Gastroesophageal sphincter (tissue), 3 donors: ENCODE measurements at regions not wholly inside any gene's neighbourhood (a gene's known extent, or its start where the extent isn't known, plus 50 kb on each side); places are given as distances from the start of the nearest gene placed in this dataset.

Experiments used
- POLR2A ChIP-seq, 2 donors: fragments of 450-650 bp; IDR thresholded peaks; one replicate each; pipeline ENCODE4 v1.6.1; 2017; ENCODE audit warnings: antibody characterized with exemption in 2 of 2, mild to moderate bottlenecking in 2 of 2, moderate library complexity in 1 of 2
- TF ChIP-seq, protein P1 (sequence below), 4 experiments: fragments of 200-600 bp in 2 of 4; fragments of 450-650 bp in 2 of 4; sonication (generic) in 1 of 4; IDR thresholded peaks; one replicate each; pipeline ENCODE4 v1.5.1; 2017 to 2019; ENCODE audit warnings: antibody characterized with exemption in 4 of 4, mild to moderate bottlenecking in 2 of 4, moderate library complexity in 2 of 4

DNA sequence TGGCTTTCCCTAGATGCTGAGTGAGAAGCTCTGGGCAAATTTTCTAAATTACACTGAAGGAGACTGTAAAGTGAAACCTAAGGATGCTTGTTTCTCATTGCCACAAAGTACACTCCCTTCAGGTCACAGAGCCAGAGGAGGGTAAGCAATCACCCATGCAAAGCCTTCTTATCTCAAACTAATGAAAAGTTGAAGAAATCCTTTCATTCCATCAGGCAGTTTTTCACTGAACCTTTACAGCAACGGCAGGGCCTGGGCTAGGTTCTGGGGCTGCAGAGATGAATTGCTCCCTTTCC lies 106.2 kb downstream of the RASSF10 start:
- TF ChIP-seq, protein P1, sequence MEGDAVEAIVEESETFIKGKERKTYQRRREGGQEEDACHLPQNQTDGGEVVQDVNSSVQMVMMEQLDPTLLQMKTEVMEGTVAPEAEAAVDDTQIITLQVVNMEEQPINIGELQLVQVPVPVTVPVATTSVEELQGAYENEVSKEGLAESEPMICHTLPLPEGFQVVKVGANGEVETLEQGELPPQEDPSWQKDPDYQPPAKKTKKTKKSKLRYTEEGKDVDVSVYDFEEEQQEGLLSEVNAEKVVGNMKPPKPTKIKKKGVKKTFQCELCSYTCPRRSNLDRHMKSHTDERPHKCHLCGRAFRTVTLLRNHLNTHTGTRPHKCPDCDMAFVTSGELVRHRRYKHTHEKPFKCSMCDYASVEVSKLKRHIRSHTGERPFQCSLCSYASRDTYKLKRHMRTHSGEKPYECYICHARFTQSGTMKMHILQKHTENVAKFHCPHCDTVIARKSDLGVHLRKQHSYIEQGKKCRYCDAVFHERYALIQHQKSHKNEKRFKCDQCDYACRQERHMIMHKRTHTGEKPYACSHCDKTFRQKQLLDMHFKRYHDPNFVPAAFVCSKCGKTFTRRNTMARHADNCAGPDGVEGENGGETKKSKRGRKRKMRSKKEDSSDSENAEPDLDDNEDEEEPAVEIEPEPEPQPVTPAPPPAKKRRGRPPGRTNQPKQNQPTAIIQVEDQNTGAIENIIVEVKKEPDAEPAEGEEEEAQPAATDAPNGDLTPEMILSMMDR (IDR thresholded peaks at IDR 0.05): no peak
- no peak for TF ChIP-seq POLR2A (IDR thresholded peaks at IDR 0.05)
